ENCODE measurements at regions not wholly inside any gene's neighbourhood (a gene's known extent, or its start where the extent isn't known, plus 50 kb on each side); places are given as distances from the start of the nearest gene placed in this dataset.

GRCh38 chr18:24840640-24841039, 380.2 kb downstream of the HRH4 start:
- DNase-seq, result no peak

GRCh38 chr18:24841536-24841935, 381.1 kb downstream of the HRH4 start:
- no peak for DNase-seq

- no peak for DNase-seq
These were observed 382.7 kb downstream of the HRH4 start for GRCh38 chr18:24843123-24843522.

- no peak for DNase-seq
These were observed 385.7 kb downstream of the HRH4 start for GRCh38 chr18:24846138-24846537.

GRCh38 chr18:24850532-24850931, 390.1 kb downstream of the HRH4 start:
- no peak for DNase-seq

- no peak for DNase-seq
These were observed 392.6 kb downstream of the HRH4 start for GRCh38 chr18:24853076-24853475.

- DNase-seq, result no peak
These were observed 400.7 kb downstream of the HRH4 start for GRCh38 chr18:24860978-24861680.

- no peak for DNase-seq
These were observed 401.9 kb downstream of the HRH4 start for GRCh38 chr18:24862201-24862816.

GRCh38 chr18:24868311-24868710, 407.9 kb downstream of the HRH4 start:
- DNase-seq, result no peak

GRCh38 chr18:24868760-24869237, 408.4 kb downstream of the HRH4 start:
- no peak for DNase-seq

GRCh38 chr18:24869285-24869684, 408.8 kb downstream of the HRH4 start:
- DNase-seq, result no peak

GRCh38 chr18:24875286-24875685, 414.8 kb downstream of the HRH4 start:
- DNase-seq, result no peak

GRCh38 chr18:24875777-24876176, 415.3 kb downstream of the HRH4 start:
- no peak for DNase-seq

GRCh38 chr18:24876266-24876665, 415.8 kb downstream of the HRH4 start:
- DNase-seq, result no peak

GRCh38 chr18:24877066-24877465, 416.6 kb downstream of the HRH4 start:
- no peak for DNase-seq

GRCh38 chr18:24877546-24877945, 417.1 kb downstream of the HRH4 start:
- DNase-seq, result no peak

GRCh38 chr18:24878289-24878688, 417.9 kb downstream of the HRH4 start:
- DNase-seq, result no peak

GRCh38 chr18:24885276-24885675, 424.8 kb downstream of the HRH4 start:
- DNase-seq, result no peak

- DNase-seq, result no peak
These were observed 434.4 kb downstream of the HRH4 start for GRCh38 chr18:24894880-24895279.

- no peak for DNase-seq
These were observed 437.0 kb downstream of the HRH4 start for GRCh38 chr18:24897461-24897860.

- no peak for DNase-seq
These were observed 441.7 kb downstream of the ZNF521 start for GRCh38 chr18:24910221-24910620.

GRCh38 chr18:24913507-24914170, 438.3 kb downstream of the ZNF521 start:
- no peak for DNase-seq

- DNase-seq, result no peak
These were observed 437.8 kb downstream of the ZNF521 start for GRCh38 chr18:24914171-24914525.

GRCh38 chr18:24914685-24915084, 437.3 kb downstream of the ZNF521 start:
- DNase-seq, result no peak

Data from DMS 273 treated with DMSO at 0.1 percent for 48 hours (cell line).